ENCODE measurements at regions not wholly inside any gene's neighbourhood (a gene's known extent, or its start where the extent isn't known, plus 50 kb on each side); places are given as distances from the start of the nearest gene placed in this dataset.
"Not testable (repeated sequence)": the region's sequence is repeated elsewhere in the genome, so short reads cannot be mapped to it uniquely, and the experiment has no call there.

GRCh38 chr9:102506406-102506805, 488.7 kb upstream of the CYLC2 start:
- Histone ChIP-seq H3K9ac (ENCODE audit: insufficient read depth, low read length) (no peak overlapping the region), H3K36me3 (ENCODE audit: control insufficient read depth, insufficient read depth, low read length) (no peaks in the 10 kb centered on the region), H3K79me2 (ENCODE audit: control insufficient read depth, insufficient read depth, low read length) (no peaks in the 10 kb centered on the region), H2AFZ (ENCODE audit: low read length) (no peak overlapping the region), H3K4me2 (ENCODE audit: extremely low read depth, insufficient read depth, low read length) (no peak overlapping the region), H3K4me1 (ENCODE audit: control insufficient read depth, extremely low read depth, insufficient read depth, low read length) (no peaks in the 10 kb centered on the region), H3K4me3 (replicated peaks in 1 of 4; ENCODE audit: control extremely low read depth in 1 of 4, insufficient read depth in 1 of 4, low read depth in 3 of 4, low read length in 4 of 4) (no peak overlapping the region), H3K27ac (ENCODE audit: insufficient read depth, low read length) (no peak overlapping the region), H3K9me3 (ENCODE audit: control insufficient read depth, insufficient read depth, low read depth, low read length) (no peaks in the 10 kb centered on the region), H4K20me1 (ENCODE audit: control insufficient read depth, extremely low read depth, insufficient read depth, low read length) (no peaks in the 10 kb centered on the region), H3K27me3 (ENCODE audit: control insufficient read depth, insufficient read depth, low read length) (no peaks in the 10 kb centered on the region)
- no peak for DNase-seq (ENCODE audit: low read depth in 2 of 2)
- TF ChIP-seq CTCF (conservative IDR thresholded peaks at IDR 0.05 in 1 of 2, IDR thresholded peaks at IDR 0.05 in 1 of 2; ENCODE audit: low read depth in 1 of 2, low read length in 2 of 2) = no peak
- no peak for TF ChIP-seq EZH2 (IDR thresholded peaks at IDR 0.05; ENCODE audit: low read length, missing control alignments)

- H3K4me3 ChIP-seq (replicated peaks in 1 of 4; ENCODE audit: control extremely low read depth in 1 of 4, insufficient read depth in 1 of 4, low read depth in 3 of 4, low read length in 4 of 4) = no peak overlapping the region
- H3K9me3 ChIP-seq (ENCODE audit: control insufficient read depth, insufficient read depth, low read depth, low read length) = no peaks in the 10 kb centered on the region
- TF ChIP-seq CTCF (conservative IDR thresholded peaks at IDR 0.05 in 1 of 2, IDR thresholded peaks at IDR 0.05 in 1 of 2; ENCODE audit: low read depth in 1 of 2, low read length in 2 of 2) (no peak), EZH2 (IDR thresholded peaks at IDR 0.05; ENCODE audit: low read length, missing control alignments) (no peak)
- DNase-seq (ENCODE audit: low read depth in 2 of 2) = no peak
- no peak overlapping the region for H2AFZ ChIP-seq (ENCODE audit: low read length)
- no peak overlapping the region for H3K4me2 ChIP-seq (ENCODE audit: extremely low read depth, insufficient read depth, low read length)
- no peaks in the 10 kb centered on the region for H3K27me3 ChIP-seq (ENCODE audit: control insufficient read depth, insufficient read depth, low read length)
- no peak overlapping the region for H3K9ac ChIP-seq (ENCODE audit: insufficient read depth, low read length)
- H3K27ac ChIP-seq (ENCODE audit: insufficient read depth, low read length) = no peak overlapping the region
- H3K36me3 ChIP-seq (ENCODE audit: control insufficient read depth, insufficient read depth, low read length) = no peaks in the 10 kb centered on the region
- H3K79me2 ChIP-seq (ENCODE audit: control insufficient read depth, insufficient read depth, low read length) = no peaks in the 10 kb centered on the region
- no peaks in the 10 kb centered on the region for H3K4me1 ChIP-seq (ENCODE audit: control insufficient read depth, extremely low read depth, insufficient read depth, low read length)
- no peaks in the 10 kb centered on the region for H4K20me1 ChIP-seq (ENCODE audit: control insufficient read depth, extremely low read depth, insufficient read depth, low read length)
Observed at GRCh38 chr9:102499468-102499867, 495.7 kb upstream of the CYLC2 start.

- no peaks in the 10 kb centered on the region for H4K20me1 ChIP-seq (ENCODE audit: control insufficient read depth, extremely low read depth, insufficient read depth, low read length)
- H2AFZ ChIP-seq (ENCODE audit: low read length) = no peak overlapping the region
- H3K36me3 ChIP-seq (ENCODE audit: control insufficient read depth, insufficient read depth, low read length) = no peaks in the 10 kb centered on the region
- no peaks in the 10 kb centered on the region for H3K27me3 ChIP-seq (ENCODE audit: control insufficient read depth, insufficient read depth, low read length)
- H3K27ac ChIP-seq (ENCODE audit: insufficient read depth, low read length) = no peak overlapping the region
- no peak for DNase-seq (ENCODE audit: low read depth in 2 of 2)
- H3K4me3 ChIP-seq (replicated peaks in 1 of 4; ENCODE audit: control extremely low read depth in 1 of 4, insufficient read depth in 1 of 4, low read depth in 3 of 4, low read length in 4 of 4) = no peak overlapping the region
- H3K4me2 ChIP-seq (ENCODE audit: extremely low read depth, insufficient read depth, low read length) = no peak overlapping the region
- no peak overlapping the region for H3K9ac ChIP-seq (ENCODE audit: insufficient read depth, low read length)
- H3K9me3 ChIP-seq (ENCODE audit: control insufficient read depth, insufficient read depth, low read depth, low read length) = no peaks in the 10 kb centered on the region
- H3K79me2 ChIP-seq (ENCODE audit: control insufficient read depth, insufficient read depth, low read length) = no peaks in the 10 kb centered on the region
- no peaks in the 10 kb centered on the region for H3K4me1 ChIP-seq (ENCODE audit: control insufficient read depth, extremely low read depth, insufficient read depth, low read length)
- TF ChIP-seq CTCF (conservative IDR thresholded peaks at IDR 0.05 in 1 of 2, IDR thresholded peaks at IDR 0.05 in 1 of 2; ENCODE audit: low read depth in 1 of 2, low read length in 2 of 2) = no peak
- no peak for TF ChIP-seq EZH2 (IDR thresholded peaks at IDR 0.05; ENCODE audit: low read length, missing control alignments)
Observed at GRCh38 chr9:102497709-102498108, 497.4 kb upstream of the CYLC2 start.

GRCh38 chr9:102486976-102487375, 508.2 kb upstream of the CYLC2 start:
- H3K9ac ChIP-seq (ENCODE audit: insufficient read depth, low read length); H3K4me2 ChIP-seq (ENCODE audit: extremely low read depth, insufficient read depth, low read length); H3K27me3 ChIP-seq (ENCODE audit: control insufficient read depth, insufficient read depth, low read length); H3K4me3 ChIP-seq (replicated peaks in 1 of 4; ENCODE audit: control extremely low read depth in 1 of 4, insufficient read depth in 1 of 4, low read depth in 3 of 4, low read length in 4 of 4); H4K20me1 ChIP-seq (ENCODE audit: control insufficient read depth, extremely low read depth, insufficient read depth, low read length); H3K27ac ChIP-seq (ENCODE audit: insufficient read depth, low read length); H3K9me3 ChIP-seq (ENCODE audit: control insufficient read depth, insufficient read depth, low read depth, low read length); H3K4me1 ChIP-seq (ENCODE audit: control insufficient read depth, extremely low read depth, insufficient read depth, low read length); H3K79me2 ChIP-seq (ENCODE audit: control insufficient read depth, insufficient read depth, low read length); H3K36me3 ChIP-seq (ENCODE audit: control insufficient read depth, insufficient read depth, low read length); DNase-seq (ENCODE audit: low read depth in 2 of 2); H2AFZ ChIP-seq (ENCODE audit: low read length): not testable (repeated sequence)

All from fibroblast of lung (primary cell).